ENCODE measurements at regions not wholly inside any gene's neighbourhood (a gene's known extent, or its start where the extent isn't known, plus 50 kb on each side); places are given as distances from the start of the nearest gene placed in this dataset.
"Not testable (repeated sequence)": the region's sequence is repeated elsewhere in the genome, so short reads cannot be mapped to it uniquely, and the experiment has no call there.

DNA sequence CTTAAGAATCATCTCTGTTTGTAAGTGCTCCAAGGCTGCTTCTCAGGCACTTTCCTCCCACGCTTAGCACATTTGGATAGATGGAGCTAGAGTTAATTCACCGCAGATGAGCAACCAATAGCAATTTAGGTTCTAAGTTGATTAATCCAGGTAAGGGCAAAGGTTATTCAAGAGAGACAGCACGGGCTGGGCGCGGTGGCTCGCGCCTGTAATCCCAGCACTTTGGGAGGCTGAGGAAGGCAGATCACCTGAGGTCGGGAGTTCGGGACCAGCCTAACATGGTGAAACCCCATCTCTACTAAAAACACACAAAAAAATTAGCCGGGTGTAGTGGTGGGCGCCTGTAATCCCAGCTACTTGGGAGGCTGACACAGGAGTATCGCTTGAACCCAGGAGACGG, 54.5 kb upstream of the UNC13C start:
- not testable (repeated sequence) for DNase-seq (ENCODE audit: insufficient read length, low spot score); FAIRE-seq

DNA sequence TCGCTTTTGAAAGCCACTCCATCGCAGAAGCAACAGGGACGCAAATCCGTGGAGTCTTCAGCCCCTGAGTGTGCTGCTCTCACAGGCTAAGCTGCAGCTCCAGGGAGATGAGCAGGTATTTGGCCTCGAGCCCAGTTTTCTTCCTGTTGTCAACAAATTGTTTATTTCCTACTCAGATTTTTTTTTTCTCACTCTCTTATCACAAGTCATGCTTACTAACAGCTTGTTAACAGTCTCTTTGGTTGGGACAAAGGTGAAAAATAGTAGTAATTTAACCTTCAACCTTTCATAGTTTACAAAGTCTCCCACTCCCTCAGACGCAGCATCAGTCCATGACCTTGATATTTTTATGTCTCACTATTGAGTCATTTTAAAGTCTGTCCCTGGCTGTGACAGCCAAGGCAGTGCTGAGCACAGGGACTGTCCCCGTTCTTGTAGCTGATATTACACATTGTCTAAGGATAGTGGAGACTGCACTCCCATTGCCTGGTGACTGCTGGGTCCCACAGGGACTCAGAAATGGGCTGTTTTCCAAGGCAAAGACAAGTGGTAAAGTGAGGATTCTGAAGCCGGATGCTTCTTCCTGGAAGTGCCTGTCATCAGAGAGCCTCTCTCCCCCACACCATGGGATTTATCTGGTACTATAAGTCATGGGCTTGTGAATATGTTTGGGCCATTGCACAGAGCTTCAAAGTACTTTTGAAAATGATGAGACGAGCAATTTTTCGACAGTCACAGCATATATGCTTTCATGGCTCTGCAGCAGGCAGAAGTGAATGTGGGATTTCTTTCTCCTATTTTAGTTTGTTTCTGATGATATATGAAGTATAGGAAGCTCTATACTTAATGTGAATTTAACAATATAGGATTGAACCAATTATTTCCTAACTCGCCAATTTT, 59.8 kb upstream of the UNC13C start:
- FAIRE-seq (no peak), DNase-seq (ENCODE audit: insufficient read length, low spot score) (no peak)
- TF ChIP-seq, protein P1, sequence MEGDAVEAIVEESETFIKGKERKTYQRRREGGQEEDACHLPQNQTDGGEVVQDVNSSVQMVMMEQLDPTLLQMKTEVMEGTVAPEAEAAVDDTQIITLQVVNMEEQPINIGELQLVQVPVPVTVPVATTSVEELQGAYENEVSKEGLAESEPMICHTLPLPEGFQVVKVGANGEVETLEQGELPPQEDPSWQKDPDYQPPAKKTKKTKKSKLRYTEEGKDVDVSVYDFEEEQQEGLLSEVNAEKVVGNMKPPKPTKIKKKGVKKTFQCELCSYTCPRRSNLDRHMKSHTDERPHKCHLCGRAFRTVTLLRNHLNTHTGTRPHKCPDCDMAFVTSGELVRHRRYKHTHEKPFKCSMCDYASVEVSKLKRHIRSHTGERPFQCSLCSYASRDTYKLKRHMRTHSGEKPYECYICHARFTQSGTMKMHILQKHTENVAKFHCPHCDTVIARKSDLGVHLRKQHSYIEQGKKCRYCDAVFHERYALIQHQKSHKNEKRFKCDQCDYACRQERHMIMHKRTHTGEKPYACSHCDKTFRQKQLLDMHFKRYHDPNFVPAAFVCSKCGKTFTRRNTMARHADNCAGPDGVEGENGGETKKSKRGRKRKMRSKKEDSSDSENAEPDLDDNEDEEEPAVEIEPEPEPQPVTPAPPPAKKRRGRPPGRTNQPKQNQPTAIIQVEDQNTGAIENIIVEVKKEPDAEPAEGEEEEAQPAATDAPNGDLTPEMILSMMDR (IDR thresholded peaks at IDR 0.05; ENCODE audit: insufficient read depth, missing control alignments), result no peak

- TF ChIP-seq, protein P1 (IDR thresholded peaks at IDR 0.05; ENCODE audit: insufficient read depth, missing control alignments), result no peak
- no peak for FAIRE-seq
- no peak for DNase-seq (ENCODE audit: insufficient read length, low spot score)
Observed at GRCh38 chr15:53917109-53917508, 61.1 kb upstream of the UNC13C start.

DNA sequence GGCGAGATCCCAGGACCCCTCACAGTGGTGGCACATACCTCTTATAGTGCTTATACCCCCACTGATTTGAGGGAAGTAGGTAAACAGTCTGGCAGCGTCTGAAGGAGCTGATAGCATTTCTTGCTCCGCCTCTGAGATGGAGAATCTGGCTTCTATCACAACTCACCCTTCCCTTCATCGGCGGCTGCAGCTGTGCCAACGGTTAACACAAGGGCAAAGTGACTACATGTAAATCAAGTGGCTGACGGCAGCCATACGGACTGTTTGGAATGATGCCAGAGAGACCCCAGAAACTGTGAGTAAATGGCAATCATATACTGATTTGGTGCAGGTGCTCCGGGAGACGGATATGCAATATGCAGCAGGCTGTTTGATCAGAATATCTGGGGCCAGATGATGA, 66.8 kb upstream of the UNC13C start:
- FAIRE-seq, result no peak
- no peak for DNase-seq (ENCODE audit: insufficient read length, low spot score)
- TF ChIP-seq, protein P1 (IDR thresholded peaks at IDR 0.05; ENCODE audit: insufficient read depth, missing control alignments), result no peak

- no peak for DNase-seq (ENCODE audit: insufficient read length, low spot score)
Observed at GRCh38 chr15:53910852-53911251, 67.4 kb upstream of the UNC13C start.

GRCh38 chr15:53910236-53910849, 67.9 kb upstream of the UNC13C start:
- FAIRE-seq (no peak), DNase-seq (ENCODE audit: insufficient read length, low spot score) (no peak)
- TF ChIP-seq, protein P1 (IDR thresholded peaks at IDR 0.05; ENCODE audit: insufficient read depth, missing control alignments), result no peak

More at GRCh38 chr15:53910852-53911251, 67.4 kb upstream of the UNC13C start:
- no peak for FAIRE-seq
- TF ChIP-seq, protein P1 (IDR thresholded peaks at IDR 0.05; ENCODE audit: insufficient read depth, missing control alignments), result no peak

DNA sequence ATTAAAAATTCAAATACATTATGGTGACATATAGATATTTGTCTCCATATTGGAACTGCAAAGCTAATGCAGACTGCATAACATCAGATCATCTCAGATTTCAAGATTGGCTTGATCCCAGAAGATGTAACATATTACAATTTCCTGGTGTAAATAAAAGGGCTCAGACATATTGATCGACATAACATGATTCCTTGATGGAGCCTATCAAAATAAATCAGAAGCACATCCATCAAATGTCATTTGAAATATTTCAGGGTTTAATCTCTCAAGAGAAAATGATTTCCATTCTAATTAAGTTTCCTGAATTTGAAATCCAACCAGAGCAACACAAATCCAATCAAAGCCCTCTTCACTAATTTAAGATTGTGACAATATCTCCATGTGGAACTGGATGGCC, 75.1 kb upstream of the UNC13C start:
- FAIRE-seq, result no peak
- TF ChIP-seq, protein P1 (IDR thresholded peaks at IDR 0.05; ENCODE audit: insufficient read depth, missing control alignments), result no peak
- no peak for DNase-seq (ENCODE audit: insufficient read length, low spot score)

DNA sequence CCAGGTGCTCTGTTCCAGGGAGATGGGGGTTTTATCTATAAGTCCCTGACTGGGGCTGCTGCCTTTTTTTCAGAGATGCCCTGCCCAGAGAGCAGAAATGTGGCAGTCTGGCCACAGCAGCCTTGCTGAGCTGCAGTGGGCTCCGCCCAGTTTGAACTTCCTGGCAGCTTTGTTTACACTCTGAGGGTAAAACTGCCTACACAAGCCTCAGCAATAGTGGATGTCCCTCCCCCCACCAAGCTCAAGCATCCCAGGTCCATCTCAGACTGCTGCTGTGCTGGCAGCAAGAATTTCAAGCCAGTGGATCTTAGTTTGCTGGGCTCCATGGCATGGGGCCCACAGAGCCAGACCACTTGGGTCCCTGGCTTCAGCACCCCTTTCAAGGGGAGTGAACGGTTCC, 84.8 kb upstream of the UNC13C start:
- DNase-seq (ENCODE audit: insufficient read length, low spot score); FAIRE-seq: not testable (repeated sequence)

All from D721Med (cell line).